ENCODE measurements at regions not wholly inside any gene's neighbourhood (a gene's known extent, or its start where the extent isn't known, plus 50 kb on each side); places are given as distances from the start of the nearest gene placed in this dataset.
A peak's percentile ranks its signal among the peaks of the same experiment; 100 is the strongest.

GRCh38 chr10:29057822-29058331 is 231.0 kb upstream of the LYZL1 start:
- DNase-seq (ENCODE audit: low read depth in 2 of 3, low spot score in 2 of 3), result no peak

GRCh38 chr10:29063806-29064644 is 224.8 kb upstream of the LYZL1 start:
- DNase-seq (ENCODE audit: low read depth in 2 of 3, low spot score in 2 of 3), result no peak

GRCh38 chr10:29064680-29065079 is 224.2 kb upstream of the LYZL1 start:
- no peak for DNase-seq (ENCODE audit: low read depth in 2 of 3, low spot score in 2 of 3)

- no peak for DNase-seq (ENCODE audit: low read depth in 2 of 3, low spot score in 2 of 3)
Observed at GRCh38 chr10:29067161-29067560, 221.7 kb upstream of the LYZL1 start.

GRCh38 chr10:29067628-29068027 is 221.2 kb upstream of the LYZL1 start:
- no peak for DNase-seq (ENCODE audit: low read depth in 2 of 3, low spot score in 2 of 3)

GRCh38 chr10:29068302-29068701 is 220.6 kb upstream of the LYZL1 start:
- DNase-seq (ENCODE audit: low read depth in 2 of 3, low spot score in 2 of 3), result no peak

GRCh38 chr10:29068966-29069365 is 219.9 kb upstream of the LYZL1 start:
- no peak for DNase-seq (ENCODE audit: low read depth in 2 of 3, low spot score in 2 of 3)

- DNase-seq (ENCODE audit: low read depth in 2 of 3, low spot score in 2 of 3), result no peak
Observed at GRCh38 chr10:29069941-29070340, 218.9 kb upstream of the LYZL1 start.

GRCh38 chr10:29078919-29079318 is 210.0 kb upstream of the LYZL1 start:
- no peak for DNase-seq (ENCODE audit: low read depth in 2 of 3, low spot score in 2 of 3)

- no peak for DNase-seq (ENCODE audit: low read depth in 2 of 3, low spot score in 2 of 3)
Observed at GRCh38 chr10:29081231-29081630, 207.6 kb upstream of the LYZL1 start.

- no peak for DNase-seq (ENCODE audit: low read depth in 2 of 3, low spot score in 2 of 3)
Observed at GRCh38 chr10:29081951-29082685, 206.8 kb upstream of the LYZL1 start.

- no peak for DNase-seq (ENCODE audit: low read depth in 2 of 3, low spot score in 2 of 3)
Observed at GRCh38 chr10:29083096-29083495, 205.8 kb upstream of the LYZL1 start.

GRCh38 chr10:29084681-29085307 is 204.1 kb upstream of the LYZL1 start:
- DNase-seq (ENCODE audit: low read depth in 2 of 3, low spot score in 2 of 3), result no peak

GRCh38 chr10:29089091-29089490 is 199.8 kb upstream of the LYZL1 start:
- no peak for DNase-seq (ENCODE audit: low read depth in 2 of 3, low spot score in 2 of 3)

- DNase-seq (ENCODE audit: low read depth in 2 of 3, low spot score in 2 of 3), result no peak
Observed at GRCh38 chr10:29096303-29096824, 192.5 kb upstream of the LYZL1 start.

GRCh38 chr10:29098423-29098822 is 190.4 kb upstream of the LYZL1 start:
- no peak for DNase-seq (ENCODE audit: low read depth in 2 of 3, low spot score in 2 of 3)

GRCh38 chr10:29099001-29099400 is 189.9 kb upstream of the LYZL1 start:
- DNase-seq (ENCODE audit: low read depth in 2 of 3, low spot score in 2 of 3), result no peak

- DNase-seq (ENCODE audit: low read depth in 2 of 3, low spot score in 2 of 3), result no peak
Observed at GRCh38 chr10:29099415-29099814, 189.5 kb upstream of the LYZL1 start.

- DNase-seq (ENCODE audit: low read depth in 2 of 3, low spot score in 2 of 3), result no peak
Observed at GRCh38 chr10:29100505-29100904, 188.4 kb upstream of the LYZL1 start.

- peak in 2 of 3 donors; percentile 3 to 52 for DNase-seq (ENCODE audit: low read depth in 2 of 3, low spot score in 2 of 3)
Observed at GRCh38 chr10:29102233-29102632, 186.6 kb upstream of the LYZL1 start.

GRCh38 chr10:29102636-29103035 is 186.2 kb upstream of the LYZL1 start:
- DNase-seq (ENCODE audit: low read depth in 2 of 3, low spot score in 2 of 3), result no peak

Data from hematopoietic multipotent progenitor cell (in vitro differentiated cells).